ENCODE measurements at regions not wholly inside any gene's neighbourhood (a gene's known extent, or its start where the extent isn't known, plus 50 kb on each side); places are given as distances from the start of the nearest gene placed in this dataset.
"Not testable (repeated sequence)": the region's sequence is repeated elsewhere in the genome, so short reads cannot be mapped to it uniquely, and the experiment has no call there.

DNA sequence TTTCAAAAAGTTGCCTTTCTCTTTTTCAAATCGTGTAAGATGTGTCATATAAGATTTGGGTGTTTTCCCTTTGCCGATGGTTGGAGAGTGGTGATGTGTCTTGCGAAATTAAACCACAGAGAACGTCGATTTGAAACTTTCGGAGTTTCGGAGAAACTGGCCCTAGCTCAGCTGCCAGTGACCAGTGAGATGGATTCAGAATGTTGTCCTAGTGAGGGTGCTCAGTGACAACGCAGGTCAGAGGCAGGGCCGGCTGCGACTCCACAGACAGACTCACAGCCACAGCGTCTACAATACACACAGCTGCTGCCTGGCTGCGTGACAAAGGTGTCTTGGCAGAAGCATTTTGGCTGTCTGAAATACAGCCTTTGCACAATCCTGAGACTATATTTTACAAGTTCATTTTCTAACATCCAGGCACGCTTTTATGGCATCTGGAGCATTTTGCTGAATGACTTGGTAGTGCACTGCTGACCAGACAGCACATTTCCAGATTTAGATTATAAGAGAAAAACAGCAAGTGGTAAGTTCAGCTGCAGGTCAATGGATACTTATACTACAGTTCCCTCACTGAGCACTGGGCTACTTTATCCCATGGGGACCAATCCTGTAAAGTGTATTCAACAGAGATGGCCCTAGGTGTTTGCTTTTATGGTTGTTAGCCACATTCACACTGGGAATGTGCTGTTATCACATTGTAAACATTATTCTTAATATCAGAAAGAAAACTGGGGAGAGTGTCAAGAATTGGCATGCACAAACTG is 207.5 kb downstream of the KCNRG start:
- DNase-seq (ENCODE audit: low read depth in 3 of 3, low spot score in 2 of 3), result no peak

DNA sequence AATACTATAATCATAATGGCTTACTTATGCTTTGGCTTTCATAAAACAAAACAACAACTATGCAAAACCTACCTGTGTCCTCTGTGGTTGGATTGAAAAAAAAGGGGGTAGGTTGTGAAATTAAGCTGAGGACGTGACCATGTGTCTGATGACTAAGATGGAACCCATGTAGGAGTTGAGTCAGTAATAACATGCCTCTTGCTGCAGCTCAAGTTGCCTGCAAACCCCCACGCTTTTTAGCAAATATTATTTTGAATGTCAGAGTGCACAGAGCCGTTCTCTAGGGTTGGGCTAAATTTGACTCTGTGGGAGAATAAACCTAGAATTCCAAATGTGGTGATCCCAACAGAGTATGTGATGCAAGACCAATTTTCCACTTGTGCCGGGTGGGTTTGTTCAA is 209.3 kb downstream of the KCNRG start:
- DNase-seq (ENCODE audit: low read depth in 3 of 3, low spot score in 2 of 3), result no peak

DNA sequence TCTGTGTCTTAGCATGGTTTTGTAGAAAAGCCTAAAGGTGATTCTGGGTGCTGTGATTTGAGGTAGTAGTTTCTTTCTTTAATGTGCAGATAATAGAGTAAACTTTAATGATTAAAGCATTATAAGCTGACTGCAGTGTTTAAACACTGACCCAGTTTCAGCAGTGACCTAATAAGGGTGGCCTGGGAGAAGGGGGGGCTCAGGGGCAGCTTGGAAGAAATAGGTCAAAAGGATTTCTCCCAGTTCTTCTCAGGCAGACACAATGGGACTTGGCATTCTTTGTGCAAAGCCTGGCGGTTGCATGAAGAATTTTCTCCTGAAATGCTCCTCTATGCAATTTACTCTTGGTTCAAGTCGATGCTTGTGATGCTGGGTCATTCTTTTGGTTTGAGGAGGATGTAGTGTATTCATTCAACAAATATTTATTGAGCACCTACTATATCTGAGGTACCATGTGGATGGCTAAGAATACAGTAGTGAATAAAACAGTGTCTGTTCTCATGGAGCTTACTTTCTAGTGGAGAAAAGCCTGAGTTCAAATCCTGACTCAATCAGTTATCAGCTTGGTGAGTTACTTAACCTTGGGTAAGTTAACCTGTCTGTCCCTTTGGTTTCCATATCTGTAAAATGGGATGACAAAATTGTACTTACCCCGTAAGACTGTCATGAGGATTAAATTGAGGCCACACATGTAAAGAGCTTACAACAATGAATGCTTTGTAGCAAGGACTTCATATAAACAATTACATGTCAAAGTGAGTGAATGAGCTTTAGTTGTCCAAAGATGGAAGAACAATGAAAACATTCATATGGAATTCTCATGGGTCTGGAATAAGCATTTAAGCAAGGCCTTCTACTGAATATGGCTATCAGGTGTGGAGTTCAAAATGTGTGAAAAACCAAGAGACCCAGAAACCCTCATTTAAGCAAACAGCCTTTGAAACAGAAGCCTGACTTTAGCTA is 210.2 kb downstream of the KCNRG start:
- no peak for DNase-seq (ENCODE audit: low read depth in 3 of 3, low spot score in 2 of 3)

DNA sequence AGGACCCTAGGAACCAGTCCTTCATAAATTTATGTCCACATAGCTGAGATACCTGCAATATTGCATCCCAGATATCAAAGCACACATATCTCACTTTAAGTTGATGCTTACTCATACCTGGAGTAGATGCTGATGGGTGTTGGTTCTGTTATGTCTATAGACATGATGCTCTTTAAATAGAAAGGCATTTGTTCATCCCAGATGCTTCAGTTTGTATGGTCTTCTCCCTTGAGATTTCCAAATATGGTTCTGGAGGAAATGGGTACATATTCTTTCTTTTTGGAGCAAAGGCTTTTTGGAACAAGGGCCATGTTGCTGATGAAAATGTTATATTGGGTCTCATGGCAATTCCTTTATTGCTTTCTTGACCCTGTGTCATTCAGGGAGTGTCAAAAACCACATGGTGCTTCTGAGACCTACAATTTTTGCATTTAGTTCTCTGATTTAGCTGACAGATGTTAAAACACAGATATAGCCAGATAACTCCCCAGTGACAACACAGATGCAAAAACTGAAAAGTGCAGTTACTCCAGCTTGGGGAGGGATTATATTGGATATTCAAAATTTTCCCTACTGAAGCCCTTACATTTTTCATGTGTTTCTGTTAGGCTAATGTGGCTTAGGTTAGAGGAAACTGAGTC is 211.4 kb downstream of the KCNRG start:
- no peak for DNase-seq (ENCODE audit: low read depth in 3 of 3, low spot score in 2 of 3)

DNA sequence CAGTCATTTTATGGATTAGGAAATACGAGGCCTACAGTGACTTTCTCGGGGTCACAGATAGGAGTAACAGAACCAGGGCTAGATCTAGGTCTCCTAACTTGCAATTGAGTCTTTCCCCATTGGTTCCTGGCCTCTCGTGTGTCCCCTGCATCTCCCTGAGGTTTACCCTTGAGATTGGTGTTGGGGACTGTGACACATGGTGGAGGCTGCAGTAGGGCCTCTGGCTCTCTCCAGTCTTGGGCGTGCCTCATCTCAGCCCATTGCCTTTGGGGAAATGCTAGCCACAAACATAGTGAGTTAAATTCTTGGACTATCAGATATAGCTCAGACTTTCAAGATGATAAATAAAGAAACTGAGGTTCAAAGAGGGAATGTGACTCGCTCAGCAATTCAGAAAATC is 212.1 kb downstream of the KCNRG start:
- no peak for DNase-seq (ENCODE audit: low read depth in 3 of 3, low spot score in 2 of 3)

DNA sequence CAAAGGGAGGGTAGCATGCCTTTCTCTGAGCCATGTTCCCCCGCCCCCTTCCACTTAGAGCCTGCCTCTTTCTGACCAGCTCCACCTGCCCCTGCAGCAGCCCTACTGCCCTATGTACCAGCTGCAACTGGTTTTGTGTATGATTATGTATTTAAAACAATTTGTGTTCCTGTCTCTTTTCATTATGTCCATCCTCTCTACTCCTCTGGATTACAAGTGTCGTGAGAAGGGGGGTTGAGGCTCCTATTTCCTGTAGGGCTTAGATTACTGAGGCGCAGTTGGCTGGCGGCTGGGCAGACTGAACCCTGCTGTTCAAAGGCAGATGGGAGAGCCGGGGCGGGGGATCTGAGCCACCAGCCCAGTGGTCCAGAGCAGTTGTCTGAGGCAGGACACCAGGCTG is 213.3 kb downstream of the KCNRG start:
- DNase-seq (ENCODE audit: low read depth in 3 of 3, low spot score in 2 of 3), result no peak

DNA sequence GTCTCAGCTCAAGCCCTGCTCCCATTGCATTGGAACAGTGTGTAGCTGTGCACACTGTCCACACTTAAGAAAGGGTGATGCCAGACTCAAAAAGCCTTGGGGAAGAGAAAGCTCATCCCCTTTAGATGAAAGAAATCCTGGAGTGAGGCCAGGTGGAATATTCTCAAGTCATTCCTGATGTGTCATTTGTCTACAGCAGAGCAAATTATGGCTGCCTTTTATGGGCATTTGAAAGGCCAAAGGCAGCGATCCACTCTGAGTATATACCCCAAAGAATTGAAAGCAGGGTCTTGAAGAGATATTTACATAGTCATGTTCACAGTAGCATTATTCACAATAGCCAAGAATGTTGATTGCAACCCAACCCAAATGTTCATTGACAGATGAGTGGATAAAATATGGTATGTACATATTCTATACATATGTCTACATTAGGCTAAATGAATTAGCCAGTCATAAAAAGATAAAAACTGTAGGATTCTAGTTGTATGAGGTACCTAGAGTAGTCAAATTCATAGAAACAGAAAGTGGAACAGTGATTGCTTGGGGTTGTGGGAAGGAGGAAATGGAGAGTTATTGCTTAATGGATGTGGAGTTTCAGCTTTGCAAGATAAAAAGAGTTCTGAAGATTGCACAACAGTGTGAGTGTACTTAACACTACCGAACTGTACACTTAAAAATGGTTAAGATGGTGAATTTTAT is 214.9 kb downstream of the KCNRG start:
- DNase-seq (ENCODE audit: low read depth in 3 of 3, low spot score in 2 of 3), result no peak

DNA sequence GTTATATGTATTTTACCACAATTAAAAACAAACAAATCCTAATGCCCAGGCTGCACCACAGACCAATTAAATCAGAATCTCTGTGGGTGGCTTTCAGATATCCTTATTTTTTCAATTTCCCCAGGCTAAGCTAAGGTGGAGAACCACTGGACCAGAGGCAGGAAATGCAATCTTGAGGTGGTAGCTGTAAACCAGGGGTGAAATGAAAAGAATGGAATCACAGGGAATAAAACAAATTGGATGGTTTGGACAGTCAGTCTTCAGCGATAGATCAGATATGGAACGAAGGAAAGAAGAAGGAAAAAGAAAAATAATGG is 215.4 kb downstream of the KCNRG start:
- no peak for DNase-seq (ENCODE audit: low read depth in 3 of 3, low spot score in 2 of 3)

DNA sequence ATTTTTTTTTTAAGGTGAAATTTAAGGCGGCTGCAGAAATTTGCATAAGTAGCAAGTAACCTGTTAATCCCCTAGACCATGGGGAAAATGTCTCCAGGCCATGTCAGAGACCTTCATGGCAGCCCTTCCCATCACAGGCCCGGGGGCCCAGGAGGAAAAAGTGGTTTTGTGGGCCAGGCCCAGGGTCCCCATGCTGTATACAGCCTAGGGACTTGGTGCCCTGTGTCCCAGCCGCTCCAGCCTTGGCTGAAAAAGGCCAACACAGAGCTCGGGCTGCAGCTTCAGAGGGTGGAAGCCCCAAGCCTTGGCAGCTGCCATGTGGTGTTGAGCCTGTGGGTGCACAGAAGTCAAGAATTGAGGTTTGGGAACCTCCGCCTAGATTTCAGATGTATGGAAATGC is 218.3 kb downstream of the KCNRG start:
- not testable (repeated sequence) for DNase-seq (ENCODE audit: low read depth in 3 of 3, low spot score in 2 of 3)

DNA sequence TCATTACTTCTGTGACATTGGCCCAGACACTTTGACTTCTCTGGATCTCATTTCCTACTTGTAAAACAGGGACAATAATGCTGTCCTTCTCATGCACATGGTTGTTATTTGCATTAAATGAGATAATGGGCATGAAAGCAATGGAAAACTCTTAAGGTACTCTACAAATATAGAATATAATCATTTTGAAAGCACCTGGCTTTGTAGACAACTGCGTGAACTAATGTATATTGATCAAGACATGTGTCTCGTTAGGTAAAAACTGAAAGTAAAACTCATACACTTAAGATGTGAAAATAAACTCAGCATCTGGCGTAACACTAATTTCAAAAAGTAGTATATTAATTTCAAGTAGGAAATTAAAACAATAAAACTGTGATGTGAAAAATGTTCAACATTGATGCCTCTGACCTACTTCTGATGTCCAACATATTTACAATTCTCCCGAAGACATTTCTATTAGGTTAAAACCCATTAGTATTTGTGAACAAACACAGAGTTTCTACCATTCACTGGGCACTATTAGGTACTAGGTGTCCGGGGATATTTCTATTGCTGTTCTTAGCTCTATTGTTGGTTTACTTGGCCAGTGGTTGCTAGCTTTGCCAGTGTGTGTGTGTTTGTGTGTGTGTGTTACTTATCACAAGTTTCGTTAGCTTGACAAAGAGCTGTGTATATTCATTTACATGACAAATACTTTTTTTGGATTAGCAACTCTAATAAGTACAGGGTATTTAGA is 220.5 kb downstream of the KCNRG start:
- no peak for DNase-seq (ENCODE audit: low read depth in 3 of 3, low spot score in 2 of 3)

DNA sequence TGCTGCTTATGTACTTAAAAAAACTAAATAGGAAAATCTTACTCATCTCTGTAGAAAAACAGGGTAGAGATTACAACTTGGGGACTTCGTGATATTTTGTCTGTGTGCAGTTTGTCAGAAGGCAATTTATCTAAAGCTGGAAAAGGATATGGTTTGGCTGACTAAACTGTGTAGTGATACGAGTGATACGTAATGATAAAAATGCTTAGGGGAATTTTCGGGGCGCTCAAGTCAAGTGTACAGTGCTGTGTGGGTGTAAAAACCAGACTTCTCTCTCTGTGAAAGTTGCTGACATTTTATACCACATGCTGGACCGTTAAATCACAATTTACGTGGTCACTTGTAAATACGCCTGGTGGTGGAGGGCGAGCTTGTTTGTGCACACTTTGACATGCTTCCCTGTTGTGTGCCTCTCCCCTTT is 221.7 kb downstream of the KCNRG start:
- DNase-seq (ENCODE audit: low read depth in 3 of 3, low spot score in 2 of 3), result no peak

DNA sequence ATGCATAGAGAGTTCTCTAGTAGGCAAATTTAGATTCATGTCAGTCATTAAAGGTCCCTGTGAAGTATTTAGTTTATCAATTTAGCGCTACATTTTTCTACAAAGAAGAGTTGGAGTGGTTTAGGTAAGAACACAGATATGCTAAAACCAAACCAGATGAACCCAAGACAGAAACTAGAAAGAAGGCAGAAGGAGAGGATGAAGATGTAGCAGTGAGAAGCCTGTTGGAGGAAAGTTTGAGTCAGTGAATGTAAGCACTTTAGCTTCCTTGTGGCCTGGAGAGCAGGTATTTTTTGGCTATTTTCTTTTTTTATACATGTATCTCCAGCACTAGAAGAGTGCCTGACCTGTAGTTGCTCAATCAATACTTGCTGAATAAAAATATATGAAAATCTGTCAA is 223.7 kb downstream of the KCNRG start:
- no peak for DNase-seq (ENCODE audit: low read depth in 3 of 3, low spot score in 2 of 3)

DNA sequence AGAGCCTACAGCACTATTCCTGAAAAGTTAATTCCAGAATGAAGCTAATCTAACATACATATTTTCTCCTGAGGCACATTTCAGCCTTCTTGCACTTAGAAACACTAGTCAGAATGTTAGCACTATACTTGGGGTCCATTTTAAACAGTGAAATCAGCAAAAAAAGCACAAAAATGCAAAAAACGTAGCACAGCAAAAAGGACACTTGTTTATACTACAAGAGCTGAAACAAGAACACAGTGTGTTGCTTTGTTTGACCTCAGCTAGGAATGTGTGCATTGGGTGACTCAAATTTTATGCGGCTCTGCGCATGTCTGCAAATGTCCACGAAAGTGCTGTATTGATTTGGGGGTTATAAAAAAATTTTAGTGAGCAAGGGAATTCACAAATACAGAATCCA is 226.2 kb downstream of the KCNRG start:
- no peak for DNase-seq (ENCODE audit: low read depth in 3 of 3, low spot score in 2 of 3)

DNA sequence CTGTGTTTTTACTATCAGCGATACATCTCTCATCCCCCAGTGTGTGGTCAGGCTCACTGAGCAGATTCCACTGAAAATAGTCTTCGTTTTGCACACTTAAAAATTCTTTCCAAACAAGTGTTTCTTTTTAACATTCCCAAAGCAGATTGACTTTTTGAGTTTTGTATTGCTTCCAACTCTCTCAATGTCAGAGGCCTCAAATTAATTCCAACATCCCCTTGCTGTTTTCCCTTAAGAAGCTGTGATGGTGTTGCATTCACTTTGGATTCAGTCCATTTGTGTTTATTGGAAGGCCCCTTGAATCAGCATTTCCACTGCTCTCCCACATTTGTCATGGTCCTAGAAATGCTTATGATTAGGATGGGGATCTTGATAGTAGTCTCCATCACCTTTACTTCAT is 228.7 kb downstream of the KCNRG start:
- no peak for DNase-seq (ENCODE audit: low read depth in 3 of 3, low spot score in 2 of 3)

DNA sequence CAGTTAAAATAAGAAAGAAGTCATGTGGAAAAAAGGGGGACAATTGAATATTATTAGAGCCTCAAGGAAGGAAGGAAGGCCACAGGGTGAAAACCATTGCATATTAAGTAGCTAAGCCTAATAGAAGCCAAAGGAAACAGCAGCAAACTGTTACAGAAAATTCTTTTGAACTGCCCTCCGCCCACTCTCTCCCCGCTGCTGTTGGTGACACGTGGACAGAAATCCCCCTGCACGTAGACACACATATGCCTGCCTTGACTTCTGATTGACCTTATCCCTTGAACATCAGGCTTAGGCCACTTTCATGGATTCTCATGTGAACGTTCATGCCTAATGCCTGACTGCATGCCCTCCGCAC is 229.1 kb downstream of the KCNRG start:
- no peak for DNase-seq (ENCODE audit: low read depth in 3 of 3, low spot score in 2 of 3)

DNA sequence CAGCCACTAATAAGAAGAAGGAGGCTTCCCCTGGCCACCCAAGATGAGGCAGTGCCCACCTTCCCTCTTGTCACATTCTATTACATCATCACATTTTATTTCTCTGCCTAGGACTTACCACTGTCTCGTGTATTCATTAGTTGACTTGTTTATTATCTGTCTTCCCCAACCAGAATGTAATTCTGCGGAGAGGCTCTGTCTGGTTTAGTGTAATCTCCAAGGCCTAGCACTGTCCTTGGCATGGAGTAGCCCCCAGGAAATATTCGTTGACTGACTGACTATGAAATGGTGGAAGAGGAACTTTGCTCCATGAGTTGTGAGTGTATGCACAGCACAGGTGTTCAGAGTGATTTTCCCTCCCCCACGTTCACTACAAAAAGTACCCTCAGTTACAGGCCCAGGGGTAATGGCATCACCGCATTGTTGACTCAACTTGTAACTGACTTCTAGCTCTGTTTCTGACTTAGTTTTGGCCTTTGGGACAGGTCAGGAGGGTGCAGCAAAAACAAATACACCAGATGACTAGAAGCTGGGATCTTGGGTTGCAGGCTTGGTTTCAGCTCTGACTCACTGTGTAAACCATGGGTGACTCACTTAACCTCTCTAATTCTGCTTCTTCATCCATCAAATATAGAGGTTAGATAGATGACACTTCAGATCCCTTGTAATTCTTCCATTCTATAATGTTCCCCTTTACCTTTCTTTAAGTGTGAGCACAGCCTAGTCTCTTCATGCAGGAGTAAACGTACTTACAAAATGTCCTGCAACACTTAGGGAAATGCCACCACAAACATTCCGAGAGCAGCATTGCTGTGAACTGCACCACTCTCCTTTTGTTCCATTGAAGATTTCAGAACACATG is 229.7 kb downstream of the KCNRG start:
- no peak for DNase-seq (ENCODE audit: low read depth in 3 of 3, low spot score in 2 of 3)

DNA sequence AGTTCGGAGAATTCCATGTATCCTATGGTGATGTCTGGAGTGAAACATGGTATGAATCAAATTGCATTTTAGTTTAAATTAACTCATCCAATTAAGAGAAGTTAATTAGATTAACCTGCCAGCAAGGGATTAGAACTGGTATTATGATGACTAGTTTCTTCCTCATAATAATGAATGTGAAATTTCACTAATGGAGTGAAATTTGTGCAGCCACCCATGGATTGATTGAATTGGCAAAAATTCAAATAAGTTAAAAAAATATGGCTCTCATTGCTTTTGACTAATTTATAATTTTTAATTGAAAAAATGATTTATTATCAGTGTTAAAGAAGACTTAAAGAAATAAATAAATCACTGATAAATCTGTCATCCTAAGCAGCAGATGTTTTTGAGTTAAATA is 232.0 kb downstream of the KCNRG start:
- DNase-seq (ENCODE audit: low read depth in 3 of 3, low spot score in 2 of 3), result no peak

DNA sequence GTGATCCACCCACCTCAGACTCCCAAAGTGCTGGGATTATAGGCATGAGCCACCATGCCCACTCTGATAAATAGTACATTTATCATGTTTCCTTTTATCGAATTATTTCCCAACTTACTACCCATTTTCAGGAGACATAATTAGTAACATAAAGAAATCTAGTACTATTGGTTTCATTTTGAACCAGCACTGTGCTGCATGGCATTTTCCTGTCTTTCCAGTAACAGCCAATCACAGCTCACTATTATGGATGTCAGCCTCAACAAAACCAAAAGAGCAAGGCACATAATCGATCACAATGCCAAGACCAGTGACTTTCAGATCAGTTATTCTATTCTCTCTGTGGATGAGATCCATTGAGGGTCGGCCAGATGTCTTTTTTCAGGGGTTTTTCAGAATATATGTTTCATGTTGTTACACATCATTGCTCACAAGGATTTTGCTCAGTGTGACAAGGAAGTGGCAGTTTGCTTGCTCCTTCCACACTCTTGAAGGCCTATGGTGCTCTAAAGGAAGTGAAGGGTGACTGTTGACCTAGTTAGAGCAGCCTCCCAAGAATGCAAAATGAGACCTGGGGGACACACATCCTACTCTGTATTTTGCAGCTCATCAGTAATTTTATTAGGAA is 233.4 kb downstream of the KCNRG start:
- DNase-seq (ENCODE audit: low read depth in 3 of 3, low spot score in 2 of 3), result no peak

DNA sequence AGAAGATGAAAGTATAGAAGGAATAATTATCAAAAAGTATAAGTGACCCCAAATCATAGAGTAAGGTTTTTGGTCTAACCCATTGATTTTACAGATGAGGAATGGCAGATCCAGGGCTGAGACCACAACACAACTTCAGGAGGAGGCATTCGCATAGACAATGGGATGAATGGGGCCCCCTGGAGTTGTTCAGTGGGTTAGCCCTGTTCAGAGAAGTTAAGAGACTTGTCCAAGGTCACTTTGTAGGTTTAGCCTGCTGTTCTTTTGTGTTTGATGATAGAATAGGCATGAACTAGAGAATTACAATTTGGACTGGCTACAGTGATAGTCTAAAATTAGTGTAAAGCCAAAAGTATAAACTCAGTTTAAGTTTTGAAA is 233.9 kb downstream of the KCNRG start:
- no peak for DNase-seq (ENCODE audit: low read depth in 3 of 3, low spot score in 2 of 3)
